Putamen (tissue), 1 donor: ENCODE measurements at regions not wholly inside any gene's neighbourhood (a gene's known extent, or its start where the extent isn't known, plus 50 kb on each side); places are given as distances from the start of the nearest gene placed in this dataset.
"Not testable (repeated sequence)": the region's sequence is repeated elsewhere in the genome, so short reads cannot be mapped to it uniquely, and the experiment has no call there.

Experiments used
- DNase-seq: peaks from one replicate; pipeline ENCODE4 v3.0.0-alpha.2; 2016; ENCODE audit warnings: low spot score

DNA sequence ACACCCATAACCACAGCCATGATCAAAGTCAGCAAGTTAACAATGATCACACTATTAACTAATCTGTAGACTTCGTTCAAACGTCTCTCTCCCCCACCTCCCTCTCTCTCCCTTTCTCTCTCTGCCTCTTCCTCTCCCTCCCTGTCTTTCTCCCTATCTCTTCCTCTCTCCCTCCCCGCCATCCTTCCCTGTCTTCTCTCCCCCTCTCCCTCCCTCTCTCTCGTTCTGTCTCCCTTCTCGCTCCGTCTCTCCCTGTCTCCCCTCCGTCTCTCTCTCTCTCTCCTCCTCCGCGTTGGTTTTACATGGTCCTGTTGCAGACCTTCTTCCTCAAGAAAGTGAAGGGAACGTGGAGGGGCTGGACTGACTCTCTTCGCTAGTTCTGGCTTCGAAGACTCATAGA is 308.9 kb upstream of the FOXQ1 start:
- no peak for DNase-seq

DNA sequence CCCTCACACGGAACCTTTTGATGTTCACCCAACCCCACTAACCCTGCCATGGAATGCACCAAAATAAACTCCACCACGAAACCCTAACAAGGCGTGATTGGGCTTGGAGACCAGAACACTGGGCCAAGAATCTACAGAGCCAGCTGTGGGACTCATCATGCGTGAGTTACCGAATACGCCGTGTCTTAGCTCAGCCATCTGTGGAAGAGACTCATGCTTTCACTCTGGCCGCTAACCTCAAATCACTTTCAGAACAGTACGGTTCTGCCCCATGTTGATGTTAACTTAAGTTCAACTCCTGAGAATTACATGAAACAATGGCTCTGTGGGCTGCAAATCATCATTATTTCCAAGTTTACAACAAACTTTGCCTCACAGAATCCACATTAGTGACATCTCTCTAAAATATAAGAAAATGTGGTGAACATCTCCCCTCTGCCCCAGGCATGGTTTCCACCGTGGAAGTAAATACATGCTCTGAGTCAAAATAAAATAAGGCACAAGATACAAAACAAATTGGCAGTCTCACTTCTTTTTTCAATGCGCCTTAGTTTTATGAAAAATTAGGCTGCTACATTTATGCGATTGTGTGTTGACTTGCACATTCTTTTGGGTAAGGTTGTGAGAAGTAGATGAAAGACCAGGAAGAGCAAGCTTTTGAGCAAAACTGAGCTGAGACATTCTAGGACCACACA is 308.9 kb upstream of the EXOC2 start:
- no peak for DNase-seq

DNA sequence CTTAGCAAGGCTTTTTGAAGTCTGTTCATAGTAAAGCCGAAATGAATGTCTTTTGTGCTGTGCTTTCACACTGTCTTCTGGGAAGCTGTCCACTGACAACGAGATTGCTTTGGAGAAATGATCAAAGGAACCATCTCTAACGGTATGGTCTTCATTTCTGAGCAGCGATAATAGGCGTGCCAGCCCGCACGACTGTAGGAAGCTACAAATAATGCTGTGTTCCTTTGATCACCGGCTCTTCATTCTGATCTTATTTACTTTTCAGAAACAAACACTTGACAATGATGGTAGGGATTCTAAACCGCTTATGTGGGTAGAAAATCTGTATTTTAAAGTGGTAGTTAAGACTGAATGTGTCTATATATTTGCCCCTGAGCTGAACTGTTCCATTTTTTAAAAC is 306.6 kb upstream of the EXOC2 start:
- DNase-seq = no peak

DNA sequence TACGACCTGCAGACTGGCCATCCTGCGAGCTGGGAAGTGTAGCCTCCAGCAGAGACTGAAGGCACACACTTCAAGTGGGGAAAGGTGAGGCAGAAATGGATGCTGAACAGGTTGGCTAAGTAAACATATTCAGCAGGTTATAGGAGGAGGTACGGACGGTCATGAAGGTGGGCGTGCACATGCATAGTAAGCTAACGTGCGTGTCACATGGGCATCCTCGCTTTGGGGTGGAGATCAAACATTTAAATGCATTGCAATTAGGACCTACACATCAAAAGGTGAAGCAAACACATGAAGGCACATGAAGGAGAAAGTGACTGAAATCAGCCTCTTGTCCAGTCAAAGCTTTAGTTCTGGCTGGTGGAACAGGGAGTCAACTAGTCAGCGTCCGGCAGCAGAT is 305.6 kb upstream of the EXOC2 start:
- DNase-seq = no peak

DNA sequence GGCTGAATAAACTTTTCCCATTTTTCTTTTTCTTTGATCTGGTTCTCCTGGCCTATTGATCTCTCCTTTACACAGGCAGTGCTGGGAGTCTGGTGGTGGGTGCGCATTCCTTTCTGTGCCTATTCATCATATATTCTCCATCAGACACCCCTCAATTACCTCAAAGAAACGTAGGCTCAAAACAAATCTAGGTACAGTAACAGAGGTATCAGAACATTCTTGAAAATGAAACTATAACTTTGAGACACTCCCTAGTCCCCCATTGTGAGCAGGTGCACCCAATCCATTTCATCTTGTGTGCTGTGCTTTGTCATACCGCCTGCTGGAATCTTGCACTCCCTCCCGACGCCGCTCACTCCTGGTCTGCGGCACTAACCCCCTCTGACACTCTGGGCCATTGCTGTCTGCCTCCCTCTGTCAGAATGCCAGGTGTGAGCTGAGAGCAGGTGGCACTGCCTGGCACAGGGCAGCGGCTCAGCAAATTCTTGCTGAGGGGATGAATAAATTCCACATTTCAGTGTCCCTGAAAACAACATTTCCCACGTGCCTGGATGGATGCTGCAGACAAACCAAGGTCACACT is 303.4 kb upstream of the EXOC2 start:
- DNase-seq = no peak

DNA sequence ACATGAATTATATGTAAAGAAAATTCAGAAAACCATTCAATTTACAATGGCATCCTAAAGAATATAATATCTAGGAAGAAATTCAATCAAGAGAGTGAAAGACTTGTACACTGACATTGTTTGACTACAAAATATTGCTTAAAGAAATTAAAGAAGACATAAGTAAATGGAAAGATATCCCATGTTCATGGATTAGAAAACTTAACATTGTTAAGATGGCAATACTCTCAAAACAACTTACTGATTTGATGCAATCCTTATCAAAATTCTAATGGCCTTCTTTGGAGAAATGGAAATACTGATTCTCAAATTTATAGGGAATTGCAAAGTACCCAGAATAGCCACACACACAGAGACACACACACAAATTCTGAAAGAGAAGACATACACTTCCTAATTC is 298.3 kb upstream of the EXOC2 start:
- DNase-seq = no peak

DNA sequence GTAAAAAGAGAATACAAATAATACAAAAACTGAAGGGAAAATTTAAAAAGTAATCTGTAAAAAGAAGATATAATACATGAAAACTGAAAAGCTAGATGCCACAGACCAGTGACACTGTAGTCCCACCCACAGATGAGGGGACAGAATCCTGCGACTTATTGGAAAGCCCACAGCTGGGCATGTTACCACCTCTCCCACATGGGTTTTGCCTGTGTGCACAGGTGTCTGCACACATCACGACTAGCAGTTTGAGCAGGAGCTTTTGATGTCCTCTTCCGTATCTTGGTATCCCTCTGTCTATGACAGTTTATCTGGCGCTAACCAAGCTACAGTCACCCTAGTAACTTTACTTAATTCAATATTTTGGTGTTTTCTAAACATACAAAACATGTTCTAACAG is 291.1 kb upstream of the EXOC2 start:
- no peak for DNase-seq

DNA sequence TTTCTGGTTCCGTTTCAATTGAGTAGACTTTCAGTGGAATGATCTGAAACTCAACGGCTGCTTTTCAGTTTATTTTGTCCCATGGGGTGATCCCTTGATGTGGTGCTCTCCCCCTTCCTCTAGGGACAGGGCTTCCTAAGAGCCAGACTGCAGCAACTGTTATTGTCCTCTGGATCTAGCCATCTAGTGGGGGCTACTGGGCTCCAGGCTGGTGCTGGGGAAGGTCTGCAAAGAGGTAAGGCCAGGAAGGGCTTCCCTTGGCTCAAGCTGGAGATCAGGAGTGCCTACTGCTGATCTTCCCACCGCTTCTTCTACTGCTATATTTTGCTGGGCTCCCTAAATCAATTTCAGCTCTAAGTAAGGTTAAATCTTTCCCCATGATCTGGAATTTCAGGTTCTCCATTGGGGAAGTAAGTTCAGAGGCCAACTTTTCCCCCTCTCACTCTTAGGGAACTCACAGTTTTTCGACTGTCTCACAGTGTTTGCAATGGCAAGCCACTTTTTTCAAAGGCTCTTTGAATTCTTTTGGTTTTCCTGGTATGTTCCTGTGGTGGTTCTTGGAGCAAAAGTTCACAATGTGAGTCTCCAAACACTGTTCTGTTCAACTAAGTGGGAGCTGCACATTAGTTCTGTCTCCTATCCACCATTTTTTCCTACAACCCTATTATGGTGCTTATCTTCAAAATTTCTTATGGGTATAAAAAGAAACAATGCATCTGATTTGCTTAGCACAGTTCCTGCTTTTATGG is 286.2 kb upstream of the EXOC2 start:
- DNase-seq = no peak

DNA sequence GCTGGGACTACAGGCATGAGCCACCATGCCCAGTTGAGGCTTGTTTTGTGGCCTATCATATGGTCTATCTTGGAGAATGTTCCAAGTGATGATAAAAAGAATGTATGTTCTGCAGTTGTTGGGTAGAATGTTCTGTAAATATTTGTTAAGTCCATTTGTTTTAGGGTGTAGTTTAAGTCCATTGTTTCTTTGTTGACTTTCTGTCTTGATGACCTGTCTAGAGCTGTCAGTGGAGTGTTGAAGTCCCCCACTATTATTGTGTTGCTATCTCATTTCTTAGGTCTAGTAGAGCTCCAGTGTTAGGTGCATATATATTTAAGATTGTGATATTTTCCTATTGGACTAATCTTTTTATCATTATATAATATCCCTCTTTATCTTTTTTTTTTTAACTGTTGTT is 284.3 kb upstream of the EXOC2 start:
- DNase-seq = not testable (repeated sequence)

DNA sequence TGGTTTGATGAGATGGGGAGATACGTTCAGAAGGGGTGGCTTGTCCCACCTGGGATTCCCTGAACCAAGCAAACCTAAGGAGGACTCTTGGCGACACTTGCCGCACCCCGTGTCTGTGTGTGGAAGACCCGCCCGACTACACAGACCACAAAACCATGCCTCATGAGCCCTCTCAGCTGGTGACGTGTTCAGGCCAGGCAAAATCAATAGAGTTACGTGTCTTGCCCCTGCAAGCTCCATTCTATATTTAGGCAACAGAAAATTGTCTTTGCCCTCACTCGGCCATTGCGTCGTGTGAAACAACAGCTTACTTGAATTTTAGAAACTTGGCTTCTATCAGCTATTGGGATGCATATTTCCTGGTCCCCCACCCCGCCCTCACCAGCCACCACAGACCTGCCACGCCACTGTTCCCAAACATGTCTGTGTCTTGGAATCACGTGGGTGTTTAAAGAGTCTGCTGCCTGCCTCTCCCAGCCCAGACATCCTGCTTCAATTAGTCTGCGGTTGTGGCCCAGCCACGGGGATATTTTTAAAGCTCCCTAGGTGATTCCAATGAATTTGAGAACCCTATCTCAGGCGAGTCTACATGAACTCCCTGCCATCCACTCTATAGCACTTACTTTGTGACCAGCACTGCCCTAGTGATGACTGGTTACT is 279.2 kb upstream of the EXOC2 start:
- DNase-seq = no peak

DNA sequence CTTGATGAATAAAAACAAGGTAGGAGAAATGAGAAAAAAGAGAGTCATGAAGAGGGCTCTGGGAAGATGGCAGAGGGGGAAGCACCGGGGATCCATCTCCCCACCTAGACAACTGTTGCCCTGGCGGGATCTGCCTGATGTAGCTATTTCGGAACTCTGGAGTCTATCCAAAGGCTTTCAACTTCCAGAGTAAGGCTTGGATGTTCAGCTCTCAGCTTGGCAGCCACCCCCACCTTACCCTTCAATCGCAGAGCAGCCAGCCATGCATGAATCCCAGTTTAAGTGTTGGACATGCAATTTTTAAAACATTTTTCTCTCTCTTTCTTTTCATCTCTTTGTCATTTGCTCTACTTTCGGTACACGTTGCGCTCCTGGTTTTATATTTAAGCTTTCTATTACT is 275.9 kb upstream of the EXOC2 start:
- no peak for DNase-seq

DNA sequence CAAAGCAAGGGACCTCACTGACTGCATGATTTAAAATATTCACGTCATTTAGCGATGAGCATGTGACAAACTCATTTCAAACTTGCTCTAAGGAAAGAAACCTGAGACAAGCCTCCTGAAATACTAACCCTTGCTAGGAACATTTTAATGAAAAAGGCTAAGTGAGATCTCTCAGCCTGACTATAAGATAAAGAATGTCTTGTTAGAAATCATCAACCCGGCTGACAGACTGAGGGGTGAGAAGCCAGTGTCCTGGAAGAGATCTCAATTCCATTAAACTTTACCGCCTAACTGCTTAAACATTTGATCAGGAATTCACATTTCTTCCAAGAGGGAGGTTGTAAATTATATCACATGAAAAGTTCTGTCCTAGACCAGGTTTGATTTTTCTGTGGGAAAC is 274.8 kb upstream of the EXOC2 start:
- DNase-seq = no peak

DNA sequence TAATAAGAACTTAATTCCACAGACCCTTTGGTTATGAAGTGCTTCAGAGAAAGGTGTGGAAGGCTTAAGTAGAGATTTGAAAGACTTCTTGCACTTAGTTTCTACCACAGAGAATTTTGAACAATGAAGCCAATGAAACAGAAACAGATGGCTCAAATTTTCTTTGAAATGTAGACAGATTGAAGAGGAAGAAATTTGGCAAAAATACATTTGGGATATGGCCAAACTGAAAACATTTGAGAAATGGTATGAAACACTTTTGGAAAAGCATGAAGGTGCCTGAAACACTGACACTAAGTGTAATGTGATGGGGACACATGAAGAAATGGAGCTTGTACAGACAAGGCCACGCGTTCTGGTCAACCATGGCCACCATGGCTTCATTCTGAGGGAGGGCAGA is 272.4 kb upstream of the EXOC2 start:
- no peak for DNase-seq

DNA sequence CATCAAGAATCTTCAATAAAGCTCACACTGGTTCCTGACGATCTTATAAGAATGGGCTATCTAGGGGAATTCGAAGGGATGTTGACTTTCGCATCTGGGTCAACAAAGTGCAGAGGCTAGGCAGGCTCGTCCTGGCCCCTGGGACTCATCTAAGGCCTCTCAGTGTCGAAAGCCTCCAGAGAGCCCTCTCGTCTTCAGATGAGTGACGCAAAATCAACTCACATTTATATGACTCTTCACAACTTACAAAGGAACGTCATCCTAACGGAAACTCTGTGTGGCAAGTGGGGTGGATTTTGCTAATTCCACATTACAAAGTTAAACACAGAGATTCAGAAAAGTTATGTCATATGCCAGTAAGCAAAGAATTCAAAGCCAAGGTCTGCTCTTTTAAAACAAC is 270.5 kb upstream of the EXOC2 start:
- no peak for DNase-seq

DNA sequence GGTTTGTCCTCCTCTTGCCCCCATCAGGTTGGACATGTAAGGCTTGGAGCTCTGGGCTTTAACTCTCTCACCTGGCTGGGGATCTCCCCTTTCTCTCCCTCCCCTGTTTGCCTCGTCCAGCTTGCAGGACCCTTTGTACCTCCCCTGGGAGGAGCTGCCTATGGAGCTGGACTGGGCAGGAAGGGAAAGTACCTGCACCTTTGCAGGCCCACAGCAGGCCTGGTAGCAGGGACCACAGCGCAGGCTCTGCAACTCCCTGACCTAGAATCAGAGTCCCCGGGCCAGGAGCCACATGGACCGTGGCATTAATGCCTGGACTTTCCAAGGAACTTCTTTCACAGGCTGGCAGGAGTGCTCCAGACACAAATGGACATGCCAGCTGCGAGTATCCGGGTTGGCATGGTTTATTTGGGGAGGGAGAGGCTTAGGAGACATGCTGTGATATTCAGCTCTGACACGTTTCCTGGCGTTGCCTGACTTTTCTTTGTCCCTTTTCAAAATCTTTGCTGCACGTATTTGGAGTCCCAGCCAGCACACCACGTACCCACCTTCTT is 268.5 kb upstream of the EXOC2 start:
- no peak for DNase-seq

DNA sequence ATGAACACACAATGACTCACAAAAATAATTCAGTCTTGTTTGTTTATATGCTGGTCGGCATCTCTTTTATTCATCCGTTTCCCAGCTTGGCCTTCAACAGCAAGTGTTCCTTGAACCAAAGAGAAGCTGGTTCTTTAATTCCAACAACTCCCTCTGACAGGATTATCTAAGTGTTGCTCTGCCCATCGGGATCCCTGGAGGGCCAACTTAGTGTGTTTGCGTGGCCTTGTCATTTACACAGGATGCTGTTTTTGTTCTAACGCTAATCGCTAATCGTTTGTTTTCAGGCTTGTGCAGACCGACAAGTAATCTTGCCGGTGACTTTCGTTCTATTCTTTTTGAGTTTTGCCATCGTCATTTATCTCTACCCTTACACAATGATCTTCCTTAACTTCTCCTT is 267.4 kb upstream of the EXOC2 start:
- DNase-seq = no peak

DNA sequence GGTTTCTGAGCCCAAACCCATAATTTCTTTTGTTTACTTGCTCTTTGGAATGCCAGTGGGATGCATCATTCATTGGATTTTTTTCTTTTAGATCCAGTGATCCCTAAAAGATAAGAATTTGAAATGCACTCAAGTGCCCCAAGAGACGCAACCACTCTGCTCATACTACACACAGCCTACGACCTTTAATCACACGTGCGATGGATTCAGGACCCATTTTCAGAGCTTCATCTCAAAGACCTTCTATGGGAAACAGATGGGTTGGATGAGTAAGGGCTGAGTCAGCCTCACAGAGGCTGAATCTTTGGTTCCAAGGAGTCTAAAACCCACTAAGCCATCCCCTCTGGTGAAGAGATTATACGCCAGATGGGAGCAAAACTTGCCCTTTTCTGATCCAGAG is 265.5 kb upstream of the EXOC2 start:
- no peak for DNase-seq

DNA sequence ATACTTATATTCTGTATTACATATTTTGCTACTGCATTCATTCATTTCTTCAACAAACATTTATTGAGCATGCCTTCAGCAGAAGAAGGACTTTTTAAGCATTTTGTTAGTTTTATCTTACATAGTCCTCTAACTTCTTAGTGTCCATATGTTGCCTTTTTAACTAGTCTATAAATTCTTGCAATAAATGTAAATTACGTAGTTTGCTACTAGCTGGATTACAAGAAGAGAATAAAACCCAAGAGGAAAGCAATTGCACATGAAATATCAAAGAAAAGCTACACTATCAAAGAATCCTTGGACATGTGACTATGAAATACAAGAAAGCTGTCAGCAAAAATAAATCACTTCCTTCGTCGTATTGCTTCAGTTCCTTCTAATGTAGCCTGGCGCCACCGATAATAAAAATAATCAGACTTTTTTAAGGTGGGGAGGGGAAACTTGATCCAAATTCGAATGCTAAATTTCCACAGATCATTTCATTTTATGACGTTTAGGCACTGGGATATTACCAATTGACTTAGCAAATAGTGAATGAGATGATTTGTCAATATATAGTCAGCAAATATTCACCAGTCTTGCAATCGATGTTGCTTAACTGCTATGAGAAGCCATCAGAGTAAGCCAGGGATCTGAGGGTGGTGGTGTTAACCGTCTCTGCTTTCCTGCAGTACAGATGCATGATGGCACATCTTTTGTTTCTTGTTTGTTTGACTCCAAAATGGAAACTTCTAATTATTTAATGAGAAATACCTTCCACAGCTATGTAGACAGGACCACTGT is 258.7 kb upstream of the EXOC2 start:
- DNase-seq = no peak

DNA sequence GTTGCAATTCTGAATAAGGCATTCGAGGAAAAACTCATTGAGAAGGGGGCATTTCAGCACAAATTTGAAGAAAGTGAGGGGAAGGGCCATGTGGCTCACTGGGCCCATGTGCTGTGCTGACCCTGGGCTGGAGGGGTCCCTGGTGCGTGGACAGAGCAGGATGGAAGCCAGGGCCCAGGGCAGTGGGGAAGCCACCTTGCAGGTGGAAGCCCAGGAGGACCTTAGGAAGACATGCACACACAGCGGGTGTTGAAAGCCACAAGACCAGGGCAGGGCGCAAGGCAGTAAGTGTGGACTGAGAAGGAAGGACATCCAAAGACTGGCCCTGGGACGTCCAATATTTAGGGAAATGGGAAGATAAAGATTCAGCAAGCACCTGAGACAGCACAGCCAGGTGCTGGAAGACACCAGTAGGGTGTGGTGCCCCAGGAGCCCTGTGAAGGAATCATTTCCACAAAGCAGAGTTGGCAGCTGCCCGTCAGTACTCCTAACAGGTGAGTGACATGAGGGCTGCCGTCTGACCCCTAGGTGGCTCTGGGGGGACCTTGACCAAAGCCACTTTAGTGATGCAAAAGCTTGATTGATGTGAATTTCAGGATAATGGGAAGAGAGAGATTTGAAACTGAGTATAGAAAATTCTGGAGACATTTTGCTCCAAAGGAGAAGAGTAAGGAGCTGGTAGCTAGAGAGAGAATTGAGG is 254.4 kb upstream of the EXOC2 start:
- DNase-seq = no peak

DNA sequence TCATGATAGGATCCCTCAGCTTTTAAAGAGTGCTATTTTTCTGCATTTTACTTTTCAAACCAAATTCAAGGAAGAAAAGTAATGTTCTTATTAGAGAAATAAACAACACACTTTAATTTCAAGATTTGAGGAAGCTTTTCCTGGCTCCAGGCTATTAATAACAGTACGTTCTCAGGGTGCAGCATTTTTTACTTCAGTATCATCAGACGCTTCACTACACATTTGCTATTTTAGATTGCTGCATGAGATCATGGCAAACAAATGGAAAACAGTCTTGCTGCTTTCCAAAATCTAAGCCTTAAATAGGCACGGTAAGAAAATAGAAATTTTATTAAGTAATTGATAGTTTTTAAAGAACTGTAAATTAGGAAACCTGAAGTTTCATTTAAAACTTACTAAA is 253.6 kb upstream of the EXOC2 start:
- DNase-seq = no peak

DNA sequence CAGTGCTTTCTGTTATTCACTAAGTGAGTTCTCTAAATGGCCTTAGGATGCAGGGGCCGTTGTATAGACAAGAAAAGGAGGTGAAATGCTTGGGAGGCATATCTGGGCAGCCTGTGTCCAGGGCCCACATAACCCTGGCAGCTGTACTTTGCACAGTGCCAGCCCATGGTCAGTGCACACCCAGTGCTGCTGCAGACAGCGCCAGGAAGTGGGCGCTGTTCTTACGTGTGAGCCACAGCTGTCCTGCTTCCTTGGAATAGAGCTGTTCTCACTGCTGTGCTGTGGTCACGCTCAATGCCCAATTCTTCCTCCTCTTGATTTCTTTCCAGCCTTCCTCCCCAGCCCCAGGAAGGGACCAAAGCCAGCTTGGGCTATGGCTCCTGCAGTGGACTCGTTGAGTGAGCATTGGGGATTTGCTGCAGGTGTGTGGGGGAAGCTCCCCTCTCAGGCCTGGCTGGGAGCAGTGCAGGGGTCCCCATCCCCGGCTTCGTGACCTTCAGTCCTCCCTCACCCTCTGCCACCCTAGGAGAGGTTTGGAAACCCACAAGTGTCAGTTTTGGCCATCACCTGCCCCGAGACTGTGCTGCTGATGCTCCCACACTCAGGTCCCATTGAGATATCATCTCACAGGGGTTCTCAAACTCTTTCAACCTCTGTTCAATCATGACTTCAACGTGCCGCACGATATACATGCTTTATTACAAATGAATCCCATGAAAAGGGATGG is 246.8 kb upstream of the EXOC2 start:
- no peak for DNase-seq
